ENCODE measurements at regions not wholly inside any gene's neighbourhood (a gene's known extent, or its start where the extent isn't known, plus 50 kb on each side); places are given as distances from the start of the nearest gene placed in this dataset.

GRCh38 chr11:103530257-103530656, 421.0 kb downstream of the DYNC2H1 start:
- DNase-seq, result no peak

- no peak for DNase-seq
These were observed 423.0 kb downstream of the DYNC2H1 start for GRCh38 chr11:103532133-103532788.

- DNase-seq, result no peak
These were observed 425.0 kb downstream of the DYNC2H1 start for GRCh38 chr11:103534191-103534590.

- DNase-seq, result no peak
These were observed 425.7 kb downstream of the DYNC2H1 start for GRCh38 chr11:103534959-103535358.

GRCh38 chr11:103536335-103536722, 427.1 kb downstream of the DYNC2H1 start:
- DNase-seq, result no peak

GRCh38 chr11:103537904-103538502, 428.8 kb downstream of the DYNC2H1 start:
- no peak for DNase-seq

- DNase-seq, result no peak
These were observed 429.9 kb downstream of the DYNC2H1 start for GRCh38 chr11:103539166-103539565.

- no peak for DNase-seq
These were observed 432.1 kb downstream of the DYNC2H1 start for GRCh38 chr11:103541186-103541795.

- DNase-seq, result no peak
These were observed 433.6 kb downstream of the DYNC2H1 start for GRCh38 chr11:103542851-103543250.

- no peak for DNase-seq
These were observed 434.2 kb downstream of the DYNC2H1 start for GRCh38 chr11:103543456-103543855.

GRCh38 chr11:103544874-103545273, 435.6 kb downstream of the DYNC2H1 start:
- DNase-seq, result no peak

- no peak for DNase-seq
These were observed 436.3 kb downstream of the DYNC2H1 start for GRCh38 chr11:103545551-103545950.

GRCh38 chr11:103546236-103546635, 437.0 kb downstream of the DYNC2H1 start:
- DNase-seq, result no peak

- no peak for DNase-seq
These were observed 437.8 kb downstream of the DYNC2H1 start for GRCh38 chr11:103547024-103547423.

GRCh38 chr11:103547691-103548090, 438.5 kb downstream of the DYNC2H1 start:
- no peak for DNase-seq

- DNase-seq, result no peak
These were observed 439.6 kb downstream of the DYNC2H1 start for GRCh38 chr11:103548838-103549237.

GRCh38 chr11:103550811-103551210, 441.6 kb downstream of the DYNC2H1 start:
- DNase-seq, result no peak

- DNase-seq, result no peak
These were observed 442.9 kb downstream of the DYNC2H1 start for GRCh38 chr11:103552086-103552485.

GRCh38 chr11:103556171-103556570, 446.9 kb downstream of the DYNC2H1 start:
- DNase-seq, result no peak

GRCh38 chr11:103566116-103566515, 456.9 kb downstream of the DYNC2H1 start:
- DNase-seq, result no peak

- DNase-seq, result no peak
These were observed 454.7 kb upstream of the DDI1 start for GRCh38 chr11:103581760-103582159.

- DNase-seq, result no peak
These were observed 454.0 kb upstream of the DDI1 start for GRCh38 chr11:103582351-103582909.

GRCh38 chr11:103584021-103584420, 452.4 kb upstream of the DDI1 start:
- DNase-seq, result no peak

- DNase-seq, result no peak
These were observed 451.7 kb upstream of the DDI1 start for GRCh38 chr11:103584720-103585119.

Data from hippocampal formation (tissue), 2 donors.